ENCODE measurements at regions not wholly inside any gene's neighbourhood (a gene's known extent, or its start where the extent isn't known, plus 50 kb on each side); places are given as distances from the start of the nearest gene placed in this dataset.

DNA sequence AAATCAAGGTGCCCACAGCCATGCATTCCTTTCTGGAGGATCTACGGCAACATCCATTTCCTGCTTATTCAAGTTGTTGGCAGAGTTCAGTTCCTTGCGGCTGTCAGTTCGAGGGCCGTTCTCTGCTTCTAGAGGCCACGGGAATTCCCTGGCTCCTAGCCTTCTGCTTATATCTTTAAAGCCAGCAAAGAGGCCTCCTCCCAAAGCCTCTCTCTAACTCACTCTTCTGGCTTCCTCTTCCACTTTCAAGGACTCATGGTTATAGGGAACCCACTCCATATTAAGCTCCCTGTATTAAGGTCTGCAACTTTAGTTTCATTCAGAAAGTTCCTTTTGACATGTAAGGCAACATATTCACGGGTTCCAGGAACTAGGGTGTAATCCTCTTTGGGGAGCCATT, 150.1 kb upstream of the RMP24 start:
- Histone ChIP-seq H2BK120ac (replicated peaks; ENCODE audit: low read depth, low read length) (peak overlapping the region; percentile 16), H2AK5ac (ENCODE audit: low read depth, low read length) (no peak overlapping the region), H2BK12ac (ENCODE audit: low read depth, low read length) (no peak overlapping the region), H3K56ac (replicated peaks; ENCODE audit: insufficient read length, low read depth, low read length) (no peak overlapping the region), H3K79me1 (ENCODE audit: low read depth, low read length) (no peaks in the 10 kb centered on the region), H3K18ac (ENCODE audit: extremely low read depth, low read length) (peak overlapping the region; percentile 49; the same call in 1 of the 2 replicates), H3K4ac (replicated peaks; ENCODE audit: insufficient read length, low read depth, low read length) (no peak overlapping the region), H4K8ac (ENCODE audit: extremely low read depth, insufficient read depth, low read length) (no peak overlapping the region), H4K5ac (ENCODE audit: insufficient read length, low read depth, low read length) (no peak overlapping the region), H3K9me3 (ENCODE audit: insufficient read depth in 2 of 2, low read depth in 1 of 2, low read length in 1 of 2) (peaks cover 5% of the 10 kb centered on the region in 2 experiments; a peak in 3 of 4 replicates), H4K91ac (replicated peaks; ENCODE audit: insufficient read length, low read length) (peak overlapping the region; percentile 3), H3K79me2 (ENCODE audit: control insufficient read depth in 1 of 2, insufficient read depth in 2 of 2, low read length in 2 of 2) (no peaks in the 10 kb centered on the region), H3K27ac (ENCODE audit: low read depth, low read length) (no peak overlapping the region), H2BK20ac (ENCODE audit: low read length) (peak overlapping the region; percentile 53; the same call in 1 of the 2 replicates), H3K4me1 (replicated peaks in 1 of 4; ENCODE audit: control insufficient read depth in 3 of 4, insufficient read depth in 4 of 4, low read length in 3 of 4) (peaks cover 5 to 15% (median 12%) of the 10 kb centered on the region in 4 experiments), H4K20me1 (replicated peaks in 1 of 2; ENCODE audit: control insufficient read depth in 1 of 2, insufficient read depth in 2 of 2, low read length in 2 of 2) (no peaks in the 10 kb centered on the region), H3K4me2 (ENCODE audit: insufficient read depth in 1 of 2, low read depth in 2 of 2, low read length in 2 of 2) (no peak overlapping the region), H3K9ac (replicated peaks in 1 of 4; ENCODE audit: extremely low read depth in 1 of 4, low read depth in 3 of 4, low read length in 3 of 4) (no peak overlapping the region), H3K23me2 (ENCODE audit: low read depth, low read length) (no peaks in the 10 kb centered on the region), H2AFZ (ENCODE audit: low read length) (0 out of 2 replicates have a peak overlapping the region, but pooled peaks have one; percentile 1), H3K36me3 (ENCODE audit: control insufficient read depth in 2 of 4, insufficient read depth in 4 of 4, low read length in 3 of 4) (no peaks in the 10 kb centered on the region), H3K27me3 (replicated peaks in 1 of 4; ENCODE audit: control insufficient read depth in 3 of 4, extremely low read depth in 1 of 4, insufficient read depth in 3 of 4, low read length in 3 of 4) (no peaks in the 10 kb centered on the region), H2BK5ac (ENCODE audit: low read depth, low read length) (peak overlapping the region; percentile 48; the same call in 1 of the 2 replicates), H2BK15ac (ENCODE audit: low read length) (no peak overlapping the region), H3K4me3 (ENCODE audit: extremely low read depth in 1 of 4, insufficient read depth in 2 of 4, low read depth in 3 of 4, low read length in 4 of 4) (no peak overlapping the region), H3K14ac (ENCODE audit: insufficient read length) (no peak overlapping the region), H3K23ac (ENCODE audit: insufficient read length) (no peak overlapping the region)
- CTCF ChIA-PET (ENCODE audit: partially characterized antibody): interaction anchor here (1.7 kb wide), 1 partner anchor 128 kb away, joined by 6 read pairs; no protein-coding TSS in a partner anchor
- no peak for TF ChIP-seq SRF (IDR thresholded peaks at IDR 0.05; ENCODE audit: low read depth, low read length)
- TF ChIP-seq ZNF274 (IDR thresholded peaks at IDR 0.05; ENCODE audit: borderline replicate concordance, extremely low read depth, low read length): no peak
- no peak for TF ChIP-seq GABPA (IDR thresholded peaks at IDR 0.05; ENCODE audit: borderline replicate concordance, insufficient read depth, low read length)
- TF ChIP-seq SP1 (IDR thresholded peaks at IDR 0.05; ENCODE audit: low read depth, low read length): no peak
- TF ChIP-seq, protein P1, sequence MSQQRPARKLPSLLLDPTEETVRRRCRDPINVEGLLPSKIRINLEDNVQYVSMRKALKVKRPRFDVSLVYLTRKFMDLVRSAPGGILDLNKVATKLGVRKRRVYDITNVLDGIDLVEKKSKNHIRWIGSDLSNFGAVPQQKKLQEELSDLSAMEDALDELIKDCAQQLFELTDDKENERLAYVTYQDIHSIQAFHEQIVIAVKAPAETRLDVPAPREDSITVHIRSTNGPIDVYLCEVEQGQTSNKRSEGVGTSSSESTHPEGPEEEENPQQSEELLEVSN (IDR thresholded peaks at IDR 0.05): no peak
- no peak for TF ChIP-seq RXRA (IDR thresholded peaks at IDR 0.05; ENCODE audit: insufficient read depth, low read depth, low read length)
- TF ChIP-seq KDM5A (IDR thresholded peaks at IDR 0.05; ENCODE audit: low read length): no peak
- TF ChIP-seq, protein P2, sequence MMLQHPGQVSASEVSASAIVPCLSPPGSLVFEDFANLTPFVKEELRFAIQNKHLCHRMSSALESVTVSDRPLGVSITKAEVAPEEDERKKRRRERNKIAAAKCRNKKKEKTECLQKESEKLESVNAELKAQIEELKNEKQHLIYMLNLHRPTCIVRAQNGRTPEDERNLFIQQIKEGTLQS (IDR thresholded peaks at IDR 0.05; ENCODE audit: insufficient read depth, low read depth, low read length): no peak
- TF ChIP-seq POLR2AphosphoS5 (IDR thresholded peaks at IDR 0.05; ENCODE audit: low read depth, low read length): no peak
- no peak for TF ChIP-seq SP4 (IDR thresholded peaks at IDR 0.05; ENCODE audit: low read length)
- POLR2A ChIA-PET (ENCODE audit: partially characterized antibody): no interaction called here
- DNase-seq (ENCODE audit: low read depth in 1 of 2, low spot score in 2 of 2) (no peak), FAIRE-seq (peak; percentile 50)
- whole genome bisulfite sequencing, 2 experiments (ENCODE audit: extremely low coverage in 1 of 2, insufficient coverage in 1 of 2, insufficient read length in 1 of 2, insufficient replicate concordance in 2 of 2, low coverage in 1 of 2, low lambda C conversion rate in 2 of 2, missing lambda C conversion rate in 1 of 2): 87% methylated on average over 6 of the region's 6 CpGs; no CpG with 5 or more reads in 1 of the 2 experiments
